Thoracic aorta (tissue), 2 donors: ENCODE measurements at regions not wholly inside any gene's neighbourhood (a gene's known extent, or its start where the extent isn't known, plus 50 kb on each side); places are given as distances from the start of the nearest gene placed in this dataset.

Experiments
- ATAC-seq: fragments of 150-250 bp; one replicate; pipeline ENCODE4 v1.8.0; 2017; ENCODE audit warnings: low read depth; ENCODE audit not compliant: insufficient number of reproducible peaks, low FRiP score
- DNase-seq: peaks from one replicate; pipeline ENCODE4 v3.0.0-alpha.2; 2020; ENCODE audit warnings: low spot score
- H3K27ac ChIP-seq, 2 donors: fragments of 200-600 bp; sonication (generic); 1 replicate in 1 of 2; 2 replicates in 1 of 2; pipeline ENCODE4 v1.5.1; 2016; ENCODE audit warnings: mild to moderate bottlenecking in 2 of 2, moderate library complexity in 2 of 2
- H3K27me3 ChIP-seq: fragments of 200-600 bp; sonication (generic); replicated peaks from 2 replicates; pipeline ENCODE4 v1.6.0; 2016; ENCODE audit warnings: mild to moderate bottlenecking; ENCODE audit not compliant: insufficient read depth
- H3K36me3 ChIP-seq: fragments of 200-600 bp; sonication (generic); one replicate; pipeline ENCODE4 v1.5.1; 2016
- H3K4me1 ChIP-seq, 2 donors: fragments of 200-600 bp; sonication (generic); 1 replicate in 1 of 2; 2 replicates in 1 of 2; pipeline versions ENCODE4 v1.5.1 to v1.6.0; 2016; ENCODE audit warnings: low read depth in 2 of 2, mild to moderate bottlenecking in 1 of 2; ENCODE audit not compliant: control insufficient read depth in 1 of 2
- H3K4me3 ChIP-seq: fragments of 200-600 bp; sonication (generic); 2 replicates; pipeline ENCODE4 v1.5.1; 2016; ENCODE audit warnings: mild to moderate bottlenecking
- H3K9me3 ChIP-seq: fragments of 200-600 bp; sonication (generic); 2 replicates; pipeline ENCODE4 v1.5.1; 2016
- CTCF ChIP-seq: fragments of 200-600 bp; sonication (generic); IDR thresholded peaks from one replicate; pipeline ENCODE4 v1.5.1; 2019; ENCODE audit warnings: antibody characterized with exemption

DNA sequence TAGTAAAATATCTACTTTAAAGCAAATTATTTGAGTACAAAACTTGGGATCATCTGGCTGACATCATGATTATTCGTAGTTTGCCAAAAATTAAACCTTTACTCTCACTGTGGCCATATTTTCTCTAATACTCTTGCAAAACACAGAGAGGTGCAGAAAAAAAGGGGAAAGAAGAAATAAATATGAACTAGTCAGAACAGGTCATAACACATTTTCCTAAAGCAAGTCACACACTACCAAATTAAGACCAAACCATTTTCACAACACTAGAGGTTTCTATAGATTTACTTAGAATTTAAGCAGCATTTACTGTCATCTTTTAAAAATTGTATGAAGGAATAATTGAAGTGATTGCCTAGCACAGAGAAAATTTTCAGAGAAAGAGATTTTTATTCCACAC lies 726.1 kb downstream of the SORCS1 start:
- H3K4me3 ChIP-seq = no peak overlapping the region
- no peak for TF ChIP-seq CTCF
- no peaks in the 10 kb centered on the region for H3K27me3 ChIP-seq
- no peak for DNase-seq
- H3K36me3 ChIP-seq = no peaks in the 10 kb centered on the region
- no peak for ATAC-seq
- no peaks in the 10 kb centered on the region for H3K4me1 ChIP-seq
- H3K9me3 ChIP-seq = peaks cover 3% of the 10 kb centered on the region
- no peak overlapping the region for H3K27ac ChIP-seq

DNA sequence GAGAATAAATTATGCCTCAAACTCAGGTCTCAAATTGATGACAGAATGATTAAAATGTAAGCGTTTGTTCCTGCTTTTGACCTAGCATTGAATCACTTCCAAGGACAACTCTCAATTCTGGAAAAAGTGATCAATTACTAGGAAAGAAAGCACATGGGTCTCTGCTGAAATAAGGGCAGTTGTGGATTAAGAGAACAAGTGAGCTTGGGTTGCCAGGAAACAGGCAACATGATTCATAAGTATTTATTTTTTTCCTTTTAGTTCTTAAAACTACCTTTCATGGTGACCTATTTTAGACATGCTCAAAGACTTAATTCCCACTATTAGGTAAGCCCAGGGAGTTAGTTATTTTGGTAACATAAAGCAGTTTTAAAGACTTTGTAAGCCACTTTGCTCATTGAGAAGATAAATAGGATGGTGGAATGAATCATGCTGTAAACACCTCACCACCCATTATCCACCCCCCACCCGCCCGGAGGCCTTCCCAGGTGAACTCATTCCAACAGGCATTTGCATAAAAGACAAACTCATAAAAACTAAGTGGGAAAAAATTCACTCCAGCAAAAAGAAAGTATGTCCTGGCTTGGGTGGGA lies 728.3 kb downstream of the SORCS1 start:
- ATAC-seq = no peak
- Histone ChIP-seq H3K27me3 (no peaks in the 10 kb centered on the region), H3K27ac (no peak overlapping the region), H3K36me3 (no peaks in the 10 kb centered on the region), H3K4me3 (no peak overlapping the region), H3K4me1 (no peaks in the 10 kb centered on the region), H3K9me3 (peaks cover 3% of the 10 kb centered on the region)
- no peak for TF ChIP-seq CTCF
- DNase-seq = no peak

- TF ChIP-seq CTCF = no peak
- no peaks in the 10 kb centered on the region for H3K27me3 ChIP-seq
- H3K9me3 ChIP-seq = peaks cover 3% of the 10 kb centered on the region
- no peak for ATAC-seq
- no peak overlapping the region for H3K4me3 ChIP-seq
- H3K4me1 ChIP-seq = no peaks in the 10 kb centered on the region
- DNase-seq = no peak
- no peak overlapping the region for H3K27ac ChIP-seq
- H3K36me3 ChIP-seq = no peaks in the 10 kb centered on the region
Observed at GRCh38 chr10:106435081-106435480, 729.4 kb downstream of the SORCS1 start.

- no peak for TF ChIP-seq CTCF
- ATAC-seq (no peak), DNase-seq (no peak)
- Histone ChIP-seq H3K4me3 (no peak overlapping the region), H3K27me3 (no peaks in the 10 kb centered on the region), H3K36me3 (no peaks in the 10 kb centered on the region), H3K9me3 (no peaks in the 10 kb centered on the region), H3K4me1 (no peaks in the 10 kb centered on the region), H3K27ac (no peak overlapping the region)
Observed at GRCh38 chr10:106424981-106425380, 739.5 kb downstream of the SORCS1 start.

DNA sequence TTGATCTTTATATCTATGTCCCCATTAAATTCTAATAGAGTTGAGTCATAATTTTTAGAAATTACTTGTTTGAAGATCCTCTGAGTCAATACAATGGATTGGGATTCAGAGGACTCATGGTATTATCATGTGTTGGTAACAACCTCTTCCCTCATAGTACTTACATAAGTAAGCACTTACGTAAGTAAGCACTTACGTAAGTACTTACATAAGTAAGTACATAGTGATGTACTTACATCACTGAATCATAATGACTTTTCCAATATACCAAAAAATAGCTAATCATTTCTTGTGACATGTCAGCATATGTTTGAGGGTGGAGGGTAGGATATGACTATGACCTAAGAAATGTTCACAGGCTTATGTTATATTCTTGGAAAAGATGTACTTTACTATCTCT lies 740.5 kb downstream of the SORCS1 start:
- no peak for TF ChIP-seq CTCF
- DNase-seq (no peak), ATAC-seq (no peak)
- Histone ChIP-seq H3K4me1 (no peaks in the 10 kb centered on the region), H3K9me3 (no peaks in the 10 kb centered on the region), H3K36me3 (no peaks in the 10 kb centered on the region), H3K27ac (no peak overlapping the region), H3K27me3 (no peaks in the 10 kb centered on the region), H3K4me3 (no peak overlapping the region)
